Stimulated activated CD4-positive, alpha-beta T cell treated with anti-CD3 and anti-CD28 coated beads, Interleukin-1b, Interleukin-23, amount 100 ng/mL, for 24 hours (primary cell): ENCODE measurements at regions not wholly inside any gene's neighbourhood (a gene's known extent, or its start where the extent isn't known, plus 50 kb on each side); places are given as distances from the start of the nearest gene placed in this dataset.

Experiments used
- DNase-seq, 4 experiments: peaks; one replicate each; pipeline ENCODE4 v3.0.0-alpha.2; 2020; ENCODE audit warnings: low read depth in 4 of 4, low spot score in 1 of 4

- DNase-seq = no peak
These were observed 99.5 kb upstream of the GATA6 start for GRCh38 chr18:22069916-22070315.

- DNase-seq = no peak
These were observed 96.0 kb upstream of the GATA6 start for GRCh38 chr18:22073411-22073810.

GRCh38 chr18:22074282-22075070 lies 94.9 kb upstream of the GATA6 start:
- no peak for DNase-seq

GRCh38 chr18:22080035-22080434 lies 89.4 kb upstream of the GATA6 start:
- no peak for DNase-seq

GRCh38 chr18:22082408-22082807 lies 87.0 kb upstream of the GATA6 start:
- no peak for DNase-seq

- DNase-seq = no peak
These were observed 84.8 kb upstream of the GATA6 start for GRCh38 chr18:22084547-22084946.

GRCh38 chr18:22086973-22087372 lies 82.4 kb upstream of the GATA6 start:
- no peak for DNase-seq

- no peak for DNase-seq
These were observed 81.4 kb upstream of the GATA6 start for GRCh38 chr18:22088029-22088428.

- no peak for DNase-seq
These were observed 80.3 kb upstream of the GATA6 start for GRCh38 chr18:22088996-22089640.

- DNase-seq = no peak
These were observed 78.0 kb upstream of the GATA6 start for GRCh38 chr18:22091341-22091740.

- no peak for DNase-seq
These were observed 75.5 kb upstream of the GATA6 start for GRCh38 chr18:22093731-22094357.

- no peak for DNase-seq
These were observed 75.0 kb upstream of the GATA6 start for GRCh38 chr18:22094358-22094734.

GRCh38 chr18:22098563-22098989 lies 70.8 kb upstream of the GATA6 start:
- DNase-seq = no peak

GRCh38 chr18:22099925-22100324 lies 69.5 kb upstream of the GATA6 start:
- no peak for DNase-seq

- no peak for DNase-seq
These were observed 67.7 kb upstream of the GATA6 start for GRCh38 chr18:22101731-22102130.

- no peak for DNase-seq
These were observed 66.3 kb upstream of the GATA6 start for GRCh38 chr18:22102953-22103646.

- no peak for DNase-seq
These were observed 65.8 kb upstream of the GATA6 start for GRCh38 chr18:22103647-22104031.

GRCh38 chr18:22106536-22107292 lies 62.7 kb upstream of the GATA6 start:
- no peak for DNase-seq

- DNase-seq = no peak
These were observed 60.7 kb upstream of the GATA6 start for GRCh38 chr18:22108674-22109073.

GRCh38 chr18:22109535-22109934 lies 59.9 kb upstream of the GATA6 start:
- no peak for DNase-seq

- no peak for DNase-seq
These were observed 58.9 kb upstream of the GATA6 start for GRCh38 chr18:22110461-22110924.
